Body of pancreas (tissue), 4 donors: ENCODE measurements at regions not wholly inside any gene's neighbourhood (a gene's known extent, or its start where the extent isn't known, plus 50 kb on each side); places are given as distances from the start of the nearest gene placed in this dataset.

Experiments used
- POLR2A ChIP-seq, 3 donors: fragments of 450-650 bp; IDR thresholded peaks; one replicate each; pipeline ENCODE4 v1.6.1; 2016; ENCODE audit warnings: antibody characterized with exemption in 3 of 3, mild to moderate bottlenecking in 2 of 3
- TF ChIP-seq, protein P1 (sequence below), 7 experiments: fragments of 450-650 bp in 4 of 7; fragments of 200-600 bp in 3 of 7; sonication (generic) in 3 of 7; IDR thresholded peaks; one replicate each; pipeline ENCODE4 v1.5.1; 2016 to 2019; ENCODE audit warnings: antibody characterized with exemption in 7 of 7

- TF ChIP-seq, protein P1, sequence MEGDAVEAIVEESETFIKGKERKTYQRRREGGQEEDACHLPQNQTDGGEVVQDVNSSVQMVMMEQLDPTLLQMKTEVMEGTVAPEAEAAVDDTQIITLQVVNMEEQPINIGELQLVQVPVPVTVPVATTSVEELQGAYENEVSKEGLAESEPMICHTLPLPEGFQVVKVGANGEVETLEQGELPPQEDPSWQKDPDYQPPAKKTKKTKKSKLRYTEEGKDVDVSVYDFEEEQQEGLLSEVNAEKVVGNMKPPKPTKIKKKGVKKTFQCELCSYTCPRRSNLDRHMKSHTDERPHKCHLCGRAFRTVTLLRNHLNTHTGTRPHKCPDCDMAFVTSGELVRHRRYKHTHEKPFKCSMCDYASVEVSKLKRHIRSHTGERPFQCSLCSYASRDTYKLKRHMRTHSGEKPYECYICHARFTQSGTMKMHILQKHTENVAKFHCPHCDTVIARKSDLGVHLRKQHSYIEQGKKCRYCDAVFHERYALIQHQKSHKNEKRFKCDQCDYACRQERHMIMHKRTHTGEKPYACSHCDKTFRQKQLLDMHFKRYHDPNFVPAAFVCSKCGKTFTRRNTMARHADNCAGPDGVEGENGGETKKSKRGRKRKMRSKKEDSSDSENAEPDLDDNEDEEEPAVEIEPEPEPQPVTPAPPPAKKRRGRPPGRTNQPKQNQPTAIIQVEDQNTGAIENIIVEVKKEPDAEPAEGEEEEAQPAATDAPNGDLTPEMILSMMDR (IDR thresholded peaks at IDR 0.05): no peak
- TF ChIP-seq POLR2A (IDR thresholded peaks at IDR 0.05): no peak
Observed at GRCh38 chr6:104014163-104014959, 845.4 kb downstream of the HACE1 start.
